NB4 (cell line): ENCODE measurements at regions not wholly inside any gene's neighbourhood (a gene's known extent, or its start where the extent isn't known, plus 50 kb on each side); places are given as distances from the start of the nearest gene placed in this dataset.

Experiments
- DNase-seq: peaks from one replicate; pipeline ENCODE4 v3.0.0; 2010; ENCODE audit warnings: low read depth
- H3K4me3 ChIP-seq: one replicate; pipeline ENCODE4 v1.5.1; 2011; ENCODE audit warnings: mild to moderate bottlenecking, low read depth, low read length, moderate library complexity
- MYC ChIP-seq: IDR thresholded peaks from 2 replicates; pipeline ENCODE4 v1.6.1; 2011; ENCODE audit warnings: low read depth, low read length
- POLR2A ChIP-seq: IDR thresholded peaks from 2 replicates; pipeline ENCODE4 v1.6.1; 2011; ENCODE audit warnings: mild to moderate bottlenecking; ENCODE audit not compliant: insufficient read length; ENCODE audit errors: extremely low read depth
- TF ChIP-seq, protein P1 (sequence below): IDR thresholded peaks from one replicate; pipeline ENCODE4 v1.5.1; 2012; ENCODE audit warnings: low read depth, low read length
- TF ChIP-seq, protein P2 (sequence below): IDR thresholded peaks from 2 replicates; pipeline ENCODE4 v1.6.1; 2011; ENCODE audit warnings: low read depth, low read length

GRCh38 chr4:18535948-18536347 is 514.4 kb upstream of the LCORL start:
- TF ChIP-seq, protein P1, sequence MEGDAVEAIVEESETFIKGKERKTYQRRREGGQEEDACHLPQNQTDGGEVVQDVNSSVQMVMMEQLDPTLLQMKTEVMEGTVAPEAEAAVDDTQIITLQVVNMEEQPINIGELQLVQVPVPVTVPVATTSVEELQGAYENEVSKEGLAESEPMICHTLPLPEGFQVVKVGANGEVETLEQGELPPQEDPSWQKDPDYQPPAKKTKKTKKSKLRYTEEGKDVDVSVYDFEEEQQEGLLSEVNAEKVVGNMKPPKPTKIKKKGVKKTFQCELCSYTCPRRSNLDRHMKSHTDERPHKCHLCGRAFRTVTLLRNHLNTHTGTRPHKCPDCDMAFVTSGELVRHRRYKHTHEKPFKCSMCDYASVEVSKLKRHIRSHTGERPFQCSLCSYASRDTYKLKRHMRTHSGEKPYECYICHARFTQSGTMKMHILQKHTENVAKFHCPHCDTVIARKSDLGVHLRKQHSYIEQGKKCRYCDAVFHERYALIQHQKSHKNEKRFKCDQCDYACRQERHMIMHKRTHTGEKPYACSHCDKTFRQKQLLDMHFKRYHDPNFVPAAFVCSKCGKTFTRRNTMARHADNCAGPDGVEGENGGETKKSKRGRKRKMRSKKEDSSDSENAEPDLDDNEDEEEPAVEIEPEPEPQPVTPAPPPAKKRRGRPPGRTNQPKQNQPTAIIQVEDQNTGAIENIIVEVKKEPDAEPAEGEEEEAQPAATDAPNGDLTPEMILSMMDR: no peak
- TF ChIP-seq, protein P2, sequence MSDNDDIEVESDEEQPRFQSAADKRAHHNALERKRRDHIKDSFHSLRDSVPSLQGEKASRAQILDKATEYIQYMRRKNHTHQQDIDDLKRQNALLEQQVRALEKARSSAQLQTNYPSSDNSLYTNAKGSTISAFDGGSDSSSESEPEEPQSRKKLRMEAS: no peak
- TF ChIP-seq MYC (no peak), POLR2A (no peak)
- H3K4me3 ChIP-seq: no peak overlapping the region
- no peak for DNase-seq

- TF ChIP-seq POLR2A (no peak), MYC (no peak)
- TF ChIP-seq, protein P2: no peak
- TF ChIP-seq, protein P1: no peak
- DNase-seq: no peak
- H3K4me3 ChIP-seq: no peak overlapping the region
Measured at GRCh38 chr4:18533262-18533775, 511.8 kb upstream of the LCORL start.

DNA sequence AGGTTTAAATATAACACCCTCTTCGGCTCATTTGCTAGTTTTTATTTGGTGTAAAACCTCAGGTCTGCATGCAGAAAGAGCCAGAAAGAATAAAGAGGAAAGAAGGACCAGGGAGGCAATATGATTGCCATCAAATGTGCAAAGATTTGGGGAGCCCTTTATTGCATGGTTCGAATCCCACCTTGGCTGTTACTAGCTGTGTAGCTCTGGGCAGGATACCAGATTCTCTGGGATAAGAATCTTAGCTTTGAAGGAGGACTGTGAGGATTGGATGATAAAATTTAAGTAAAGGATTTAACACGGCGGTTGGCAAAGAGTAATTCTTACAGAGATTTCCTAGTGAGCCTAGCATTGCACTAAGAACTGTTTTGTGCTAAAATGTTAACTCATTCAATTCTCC is 510.2 kb upstream of the LCORL start:
- H3K4me3 ChIP-seq: no peak overlapping the region
- no peak for DNase-seq
- TF ChIP-seq POLR2A (no peak), MYC (no peak)
- TF ChIP-seq, protein P2: no peak
- TF ChIP-seq, protein P1: no peak

DNA sequence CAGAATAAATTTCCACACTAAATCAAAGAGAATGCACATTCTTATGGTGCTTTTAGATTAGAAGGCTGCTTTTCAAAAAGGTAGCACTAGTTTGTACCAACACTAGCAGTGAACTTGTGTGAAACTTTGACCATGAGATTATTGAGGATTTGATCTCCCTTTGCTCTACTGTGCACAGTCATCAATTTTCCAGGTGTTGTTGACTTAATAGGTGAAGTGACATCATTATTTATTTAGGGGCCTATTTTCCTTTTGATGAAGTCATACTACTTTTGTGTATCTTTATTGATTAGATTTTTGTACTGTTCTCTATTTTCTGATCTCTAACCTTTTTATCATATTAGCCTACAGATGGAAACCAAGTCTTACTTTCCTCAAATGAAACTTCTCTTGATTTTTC is 507.9 kb upstream of the LCORL start:
- DNase-seq: no peak
- TF ChIP-seq, protein P1: no peak
- TF ChIP-seq, protein P2: no peak
- TF ChIP-seq POLR2A (no peak), MYC (no peak)
- no peak overlapping the region for H3K4me3 ChIP-seq

DNA sequence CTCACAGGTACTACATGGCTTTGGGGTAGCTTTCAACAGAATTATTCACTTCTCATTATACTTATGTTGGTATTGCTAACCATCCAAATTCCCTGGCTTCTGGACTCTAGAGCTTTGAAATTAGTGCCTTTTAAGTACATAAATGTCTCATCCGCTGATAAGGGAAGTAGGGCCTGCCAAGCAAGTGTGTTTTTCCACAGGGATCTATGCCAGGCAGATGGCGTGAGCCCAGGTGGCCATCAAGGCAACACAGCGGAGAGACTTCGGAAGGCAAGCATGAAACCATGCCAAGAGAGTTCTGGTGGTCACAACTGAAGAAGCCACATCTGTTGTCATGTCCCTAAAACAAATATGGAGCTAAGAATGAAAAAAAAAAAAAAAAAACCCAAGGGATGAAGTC is 503.1 kb upstream of the LCORL start:
- DNase-seq: no peak
- TF ChIP-seq, protein P2: no peak
- TF ChIP-seq MYC: no peak
- TF ChIP-seq POLR2A: no peak
- TF ChIP-seq, protein P1: no peak
- H3K4me3 ChIP-seq: no peak overlapping the region

DNA sequence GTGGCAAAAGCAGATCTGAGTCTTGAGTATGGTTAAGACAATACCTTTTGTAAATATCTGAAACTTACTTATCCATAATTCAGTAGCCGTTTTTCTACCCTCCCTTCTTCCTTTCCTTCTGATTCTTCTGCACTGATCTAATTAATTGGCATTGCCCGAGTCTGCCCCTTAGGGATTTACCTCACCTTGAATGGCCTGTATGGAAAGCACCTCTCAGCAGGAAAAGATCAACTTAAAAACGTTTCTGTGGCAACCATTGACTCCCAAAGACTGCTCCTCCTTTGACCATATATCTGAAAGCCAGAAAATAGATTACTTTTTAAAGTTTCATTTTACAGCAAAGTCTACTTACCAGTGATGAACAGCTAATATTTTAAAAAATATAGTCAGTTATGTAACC is 496.5 kb upstream of the LCORL start:
- TF ChIP-seq, protein P2: no peak
- TF ChIP-seq MYC (no peak), POLR2A (no peak)
- TF ChIP-seq, protein P1: no peak
- DNase-seq: no peak

More for the DNA sequence above, 496.5 kb upstream of the LCORL start:
- H3K4me3 ChIP-seq: no peak overlapping the region
